Breast epithelium (tissue), 3 donors: ENCODE measurements at regions not wholly inside any gene's neighbourhood (a gene's known extent, or its start where the extent isn't known, plus 50 kb on each side); places are given as distances from the start of the nearest gene placed in this dataset.

Experiments used
- POLR2A ChIP-seq: fragments of 450-650 bp; IDR thresholded peaks from one replicate; pipeline ENCODE4 v1.6.1; 2016; ENCODE audit warnings: antibody characterized with exemption, mild to moderate bottlenecking, moderate library complexity
- POLR2AphosphoS5 ChIP-seq, 3 donors: sonication (generic); formaldehyde crosslinking; IDR thresholded peaks; one replicate each; pipeline ENCODE4 v1.6.1; 2017; ENCODE audit warnings: antibody characterized with exemption in 3 of 3

- TF ChIP-seq POLR2AphosphoS5 (IDR thresholded peaks at IDR 0.05) (no peak), POLR2A (no peak)
These were observed 67.8 kb upstream of the INCENP start for GRCh38 chr11:62055970-62056369.
